ENCODE measurements at regions not wholly inside any gene's neighbourhood (a gene's known extent, or its start where the extent isn't known, plus 50 kb on each side); places are given as distances from the start of the nearest gene placed in this dataset.
"Not testable (repeated sequence)": the region's sequence is repeated elsewhere in the genome, so short reads cannot be mapped to it uniquely, and the experiment has no call there.

- H3K36me3 ChIP-seq (ENCODE audit: control insufficient read depth, insufficient read depth, low read length); POLR2A ChIA-PET; H3K9me3 ChIP-seq (ENCODE audit: control insufficient read depth, insufficient read depth, low read depth, low read length); H3K4me1 ChIP-seq (ENCODE audit: control insufficient read depth, insufficient read depth, low read length); in situ Hi-C loops (cut with HindIII; ENCODE audit: low pct_unique_long_range_greater_than_20kb, low sequenced_read_pairs); DNase-seq (ENCODE audit: low read depth, low spot score); H3K27me3 ChIP-seq (ENCODE audit: control insufficient read depth, insufficient read depth, low read length); BruUV-seq (replicated peaks); ATAC-seq; H3K4me3 ChIP-seq (ENCODE audit: low read depth in 2 of 2, low read length in 2 of 2); H3K27ac ChIP-seq (ENCODE audit: low read length); intact Hi-C loops (cut with micrococcal nuclease; ENCODE audit: unreplicated experiment): not testable (repeated sequence)
- CTCF ChIA-PET: interaction anchor here (0.6 kb wide), 1 partner anchor 64 kb away, joined by 3 read pairs; no protein-coding TSS in a partner anchor
Measured at GRCh38 chr13:18870557-18870956, 311.1 kb downstream of the TUBA3C start.

GRCh38 chr13:18869365-18869764, 312.3 kb downstream of the TUBA3C start:
- H3K9me3 ChIP-seq (ENCODE audit: control insufficient read depth, insufficient read depth, low read depth, low read length); POLR2A ChIA-PET; H3K36me3 ChIP-seq (ENCODE audit: control insufficient read depth, insufficient read depth, low read length); H3K27me3 ChIP-seq (ENCODE audit: control insufficient read depth, insufficient read depth, low read length); ATAC-seq; BruUV-seq (replicated peaks); DNase-seq (ENCODE audit: low read depth, low spot score); H3K27ac ChIP-seq (ENCODE audit: low read length); H3K4me3 ChIP-seq (ENCODE audit: low read depth in 2 of 2, low read length in 2 of 2); intact Hi-C loops (cut with micrococcal nuclease; ENCODE audit: unreplicated experiment); CTCF ChIA-PET; in situ Hi-C loops (cut with HindIII; ENCODE audit: low pct_unique_long_range_greater_than_20kb, low sequenced_read_pairs); H3K4me1 ChIP-seq (ENCODE audit: control insufficient read depth, insufficient read depth, low read length): not testable (repeated sequence)

- H3K36me3 ChIP-seq (ENCODE audit: control insufficient read depth, insufficient read depth, low read length); in situ Hi-C loops (cut with HindIII; ENCODE audit: low pct_unique_long_range_greater_than_20kb, low sequenced_read_pairs); H3K4me3 ChIP-seq (ENCODE audit: low read depth in 2 of 2, low read length in 2 of 2); H3K27me3 ChIP-seq (ENCODE audit: control insufficient read depth, insufficient read depth, low read length); CTCF ChIA-PET; intact Hi-C loops (cut with micrococcal nuclease; ENCODE audit: unreplicated experiment); H3K9me3 ChIP-seq (ENCODE audit: control insufficient read depth, insufficient read depth, low read depth, low read length); DNase-seq (ENCODE audit: low read depth, low spot score); BruUV-seq (replicated peaks); POLR2A ChIA-PET; H3K4me1 ChIP-seq (ENCODE audit: control insufficient read depth, insufficient read depth, low read length); H3K27ac ChIP-seq (ENCODE audit: low read length); ATAC-seq: not testable (repeated sequence)
Measured at GRCh38 chr13:18837986-18838629, 343.5 kb downstream of the TUBA3C start.

GRCh38 chr13:18837179-18837745, 344.4 kb downstream of the TUBA3C start:
- not testable (repeated sequence) for BruUV-seq (replicated peaks)

DNA sequence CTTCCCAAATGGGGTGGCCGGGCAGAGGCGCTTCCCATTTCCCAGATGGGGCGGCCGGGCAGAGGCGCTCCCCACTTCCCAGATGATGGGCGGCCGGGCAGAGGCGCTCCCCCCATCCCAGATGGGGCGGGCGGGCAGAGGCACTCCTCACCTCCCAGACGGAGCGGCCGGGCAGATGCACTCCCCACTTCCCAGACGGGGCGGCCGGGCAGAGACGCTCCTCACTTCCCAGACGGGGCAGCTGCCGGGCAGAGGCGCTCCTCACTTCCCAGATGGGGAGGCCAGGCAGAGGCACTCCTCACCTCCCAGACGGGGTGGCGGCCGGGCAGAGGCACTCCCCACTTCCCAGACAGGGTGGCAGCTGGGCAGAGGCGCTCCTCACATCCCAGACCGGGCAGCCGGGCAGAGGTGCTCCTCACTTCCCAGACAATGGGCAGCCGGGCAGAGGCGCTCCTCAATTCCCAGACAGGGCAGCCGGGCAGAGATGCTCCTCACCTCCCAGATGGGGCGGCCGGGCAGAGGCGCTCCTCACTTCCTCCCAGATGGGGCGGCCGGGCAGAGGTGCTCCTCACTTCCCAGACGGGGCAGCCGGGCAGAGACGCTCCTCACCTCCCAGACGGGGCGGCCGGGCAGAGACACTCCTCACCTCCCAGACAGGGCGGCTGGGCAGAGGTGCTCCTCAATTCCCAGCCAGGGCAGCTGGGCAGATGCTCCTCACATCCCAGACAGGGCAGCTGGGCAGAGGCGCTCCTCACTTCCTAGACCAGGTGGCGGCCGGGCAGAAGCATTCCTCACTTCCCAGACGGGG, 345.0 kb downstream of the TUBA3C start:
- H3K4me1 ChIP-seq (ENCODE audit: control insufficient read depth, insufficient read depth, low read length); in situ Hi-C loops (cut with HindIII; ENCODE audit: low pct_unique_long_range_greater_than_20kb, low sequenced_read_pairs); DNase-seq (ENCODE audit: low read depth, low spot score); BruUV-seq (replicated peaks); POLR2A ChIA-PET; H3K36me3 ChIP-seq (ENCODE audit: control insufficient read depth, insufficient read depth, low read length); CTCF ChIA-PET; H3K27me3 ChIP-seq (ENCODE audit: control insufficient read depth, insufficient read depth, low read length); H3K27ac ChIP-seq (ENCODE audit: low read length); H3K9me3 ChIP-seq (ENCODE audit: control insufficient read depth, insufficient read depth, low read depth, low read length); H3K4me3 ChIP-seq (ENCODE audit: low read depth in 2 of 2, low read length in 2 of 2); ATAC-seq; intact Hi-C loops (cut with micrococcal nuclease; ENCODE audit: unreplicated experiment): not testable (repeated sequence)

More at GRCh38 chr13:18837179-18837745, 344.4 kb downstream of the TUBA3C start:
- H3K27ac ChIP-seq (ENCODE audit: low read length); H3K4me1 ChIP-seq (ENCODE audit: control insufficient read depth, insufficient read depth, low read length); H3K27me3 ChIP-seq (ENCODE audit: control insufficient read depth, insufficient read depth, low read length); intact Hi-C loops (cut with micrococcal nuclease; ENCODE audit: unreplicated experiment); POLR2A ChIA-PET; DNase-seq (ENCODE audit: low read depth, low spot score); in situ Hi-C loops (cut with HindIII; ENCODE audit: low pct_unique_long_range_greater_than_20kb, low sequenced_read_pairs); H3K9me3 ChIP-seq (ENCODE audit: control insufficient read depth, insufficient read depth, low read depth, low read length); ATAC-seq; H3K4me3 ChIP-seq (ENCODE audit: low read depth in 2 of 2, low read length in 2 of 2); CTCF ChIA-PET; H3K36me3 ChIP-seq (ENCODE audit: control insufficient read depth, insufficient read depth, low read length): not testable (repeated sequence)

DNA sequence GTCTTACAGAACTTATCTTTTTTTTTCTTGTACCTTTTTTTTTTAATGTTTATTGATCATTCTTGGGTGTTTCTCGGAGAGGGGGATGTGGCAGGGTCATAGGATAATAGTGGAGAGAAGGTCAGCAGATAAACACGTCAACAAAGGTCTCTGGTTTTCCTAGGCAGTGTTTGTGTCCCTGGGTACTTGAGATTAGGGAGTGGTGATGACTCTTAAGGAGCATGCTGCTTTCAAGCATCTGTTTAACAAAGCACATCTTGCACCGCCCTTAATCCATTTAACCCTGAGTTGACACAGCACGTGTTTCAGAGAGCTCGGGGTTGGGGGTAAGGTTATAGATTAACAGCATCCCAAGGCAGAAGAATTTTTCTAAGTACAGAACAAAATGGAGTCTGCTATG, 345.9 kb downstream of the TUBA3C start:
- ATAC-seq; intact Hi-C loops (cut with micrococcal nuclease; ENCODE audit: unreplicated experiment); BruUV-seq (replicated peaks); H3K4me3 ChIP-seq (ENCODE audit: low read depth in 2 of 2, low read length in 2 of 2); H3K27ac ChIP-seq (ENCODE audit: low read length); in situ Hi-C loops (cut with HindIII; ENCODE audit: low pct_unique_long_range_greater_than_20kb, low sequenced_read_pairs); H3K4me1 ChIP-seq (ENCODE audit: control insufficient read depth, insufficient read depth, low read length); H3K36me3 ChIP-seq (ENCODE audit: control insufficient read depth, insufficient read depth, low read length); H3K9me3 ChIP-seq (ENCODE audit: control insufficient read depth, insufficient read depth, low read depth, low read length); POLR2A ChIA-PET; CTCF ChIA-PET; H3K27me3 ChIP-seq (ENCODE audit: control insufficient read depth, insufficient read depth, low read length); DNase-seq (ENCODE audit: low read depth, low spot score): not testable (repeated sequence)

DNA sequence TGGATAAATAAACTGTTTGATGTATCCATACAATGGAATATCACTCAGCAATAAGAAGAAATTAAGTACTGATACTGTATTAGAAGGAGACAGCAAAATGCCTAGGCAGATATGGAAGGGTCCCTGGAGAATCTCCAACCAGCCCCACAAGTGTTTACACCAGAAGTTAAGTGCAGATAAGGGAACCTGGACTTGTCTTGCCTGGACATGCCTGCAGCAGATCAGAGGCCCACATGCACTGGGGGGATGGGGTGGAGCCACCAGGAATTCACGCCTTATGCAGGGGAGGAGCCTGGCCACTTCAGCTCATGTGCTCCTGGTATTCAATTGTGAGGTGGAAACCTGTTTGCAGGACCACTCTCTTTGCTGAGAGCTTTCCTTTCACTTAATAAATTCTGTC, 356.9 kb downstream of the TUBA3C start:
- H3K27ac ChIP-seq (ENCODE audit: low read length); BruUV-seq (replicated peaks); intact Hi-C loops (cut with micrococcal nuclease; ENCODE audit: unreplicated experiment); POLR2A ChIA-PET; H3K4me3 ChIP-seq (ENCODE audit: low read depth in 2 of 2, low read length in 2 of 2); H3K36me3 ChIP-seq (ENCODE audit: control insufficient read depth, insufficient read depth, low read length); H3K27me3 ChIP-seq (ENCODE audit: control insufficient read depth, insufficient read depth, low read length); in situ Hi-C loops (cut with HindIII; ENCODE audit: low pct_unique_long_range_greater_than_20kb, low sequenced_read_pairs); ATAC-seq; H3K9me3 ChIP-seq (ENCODE audit: control insufficient read depth, insufficient read depth, low read depth, low read length); CTCF ChIA-PET; H3K4me1 ChIP-seq (ENCODE audit: control insufficient read depth, insufficient read depth, low read length); DNase-seq (ENCODE audit: low read depth, low spot score): not testable (repeated sequence)
